ENCODE measurements at regions not wholly inside any gene's neighbourhood (a gene's known extent, or its start where the extent isn't known, plus 50 kb on each side); places are given as distances from the start of the nearest gene placed in this dataset.
A peak's percentile ranks its signal among the peaks of the same experiment; 100 is the strongest.

GRCh38 chr20:22836877-22837276 is 198.2 kb upstream of the SSTR4 start (continued):
- TF ChIP-seq, protein P1, sequence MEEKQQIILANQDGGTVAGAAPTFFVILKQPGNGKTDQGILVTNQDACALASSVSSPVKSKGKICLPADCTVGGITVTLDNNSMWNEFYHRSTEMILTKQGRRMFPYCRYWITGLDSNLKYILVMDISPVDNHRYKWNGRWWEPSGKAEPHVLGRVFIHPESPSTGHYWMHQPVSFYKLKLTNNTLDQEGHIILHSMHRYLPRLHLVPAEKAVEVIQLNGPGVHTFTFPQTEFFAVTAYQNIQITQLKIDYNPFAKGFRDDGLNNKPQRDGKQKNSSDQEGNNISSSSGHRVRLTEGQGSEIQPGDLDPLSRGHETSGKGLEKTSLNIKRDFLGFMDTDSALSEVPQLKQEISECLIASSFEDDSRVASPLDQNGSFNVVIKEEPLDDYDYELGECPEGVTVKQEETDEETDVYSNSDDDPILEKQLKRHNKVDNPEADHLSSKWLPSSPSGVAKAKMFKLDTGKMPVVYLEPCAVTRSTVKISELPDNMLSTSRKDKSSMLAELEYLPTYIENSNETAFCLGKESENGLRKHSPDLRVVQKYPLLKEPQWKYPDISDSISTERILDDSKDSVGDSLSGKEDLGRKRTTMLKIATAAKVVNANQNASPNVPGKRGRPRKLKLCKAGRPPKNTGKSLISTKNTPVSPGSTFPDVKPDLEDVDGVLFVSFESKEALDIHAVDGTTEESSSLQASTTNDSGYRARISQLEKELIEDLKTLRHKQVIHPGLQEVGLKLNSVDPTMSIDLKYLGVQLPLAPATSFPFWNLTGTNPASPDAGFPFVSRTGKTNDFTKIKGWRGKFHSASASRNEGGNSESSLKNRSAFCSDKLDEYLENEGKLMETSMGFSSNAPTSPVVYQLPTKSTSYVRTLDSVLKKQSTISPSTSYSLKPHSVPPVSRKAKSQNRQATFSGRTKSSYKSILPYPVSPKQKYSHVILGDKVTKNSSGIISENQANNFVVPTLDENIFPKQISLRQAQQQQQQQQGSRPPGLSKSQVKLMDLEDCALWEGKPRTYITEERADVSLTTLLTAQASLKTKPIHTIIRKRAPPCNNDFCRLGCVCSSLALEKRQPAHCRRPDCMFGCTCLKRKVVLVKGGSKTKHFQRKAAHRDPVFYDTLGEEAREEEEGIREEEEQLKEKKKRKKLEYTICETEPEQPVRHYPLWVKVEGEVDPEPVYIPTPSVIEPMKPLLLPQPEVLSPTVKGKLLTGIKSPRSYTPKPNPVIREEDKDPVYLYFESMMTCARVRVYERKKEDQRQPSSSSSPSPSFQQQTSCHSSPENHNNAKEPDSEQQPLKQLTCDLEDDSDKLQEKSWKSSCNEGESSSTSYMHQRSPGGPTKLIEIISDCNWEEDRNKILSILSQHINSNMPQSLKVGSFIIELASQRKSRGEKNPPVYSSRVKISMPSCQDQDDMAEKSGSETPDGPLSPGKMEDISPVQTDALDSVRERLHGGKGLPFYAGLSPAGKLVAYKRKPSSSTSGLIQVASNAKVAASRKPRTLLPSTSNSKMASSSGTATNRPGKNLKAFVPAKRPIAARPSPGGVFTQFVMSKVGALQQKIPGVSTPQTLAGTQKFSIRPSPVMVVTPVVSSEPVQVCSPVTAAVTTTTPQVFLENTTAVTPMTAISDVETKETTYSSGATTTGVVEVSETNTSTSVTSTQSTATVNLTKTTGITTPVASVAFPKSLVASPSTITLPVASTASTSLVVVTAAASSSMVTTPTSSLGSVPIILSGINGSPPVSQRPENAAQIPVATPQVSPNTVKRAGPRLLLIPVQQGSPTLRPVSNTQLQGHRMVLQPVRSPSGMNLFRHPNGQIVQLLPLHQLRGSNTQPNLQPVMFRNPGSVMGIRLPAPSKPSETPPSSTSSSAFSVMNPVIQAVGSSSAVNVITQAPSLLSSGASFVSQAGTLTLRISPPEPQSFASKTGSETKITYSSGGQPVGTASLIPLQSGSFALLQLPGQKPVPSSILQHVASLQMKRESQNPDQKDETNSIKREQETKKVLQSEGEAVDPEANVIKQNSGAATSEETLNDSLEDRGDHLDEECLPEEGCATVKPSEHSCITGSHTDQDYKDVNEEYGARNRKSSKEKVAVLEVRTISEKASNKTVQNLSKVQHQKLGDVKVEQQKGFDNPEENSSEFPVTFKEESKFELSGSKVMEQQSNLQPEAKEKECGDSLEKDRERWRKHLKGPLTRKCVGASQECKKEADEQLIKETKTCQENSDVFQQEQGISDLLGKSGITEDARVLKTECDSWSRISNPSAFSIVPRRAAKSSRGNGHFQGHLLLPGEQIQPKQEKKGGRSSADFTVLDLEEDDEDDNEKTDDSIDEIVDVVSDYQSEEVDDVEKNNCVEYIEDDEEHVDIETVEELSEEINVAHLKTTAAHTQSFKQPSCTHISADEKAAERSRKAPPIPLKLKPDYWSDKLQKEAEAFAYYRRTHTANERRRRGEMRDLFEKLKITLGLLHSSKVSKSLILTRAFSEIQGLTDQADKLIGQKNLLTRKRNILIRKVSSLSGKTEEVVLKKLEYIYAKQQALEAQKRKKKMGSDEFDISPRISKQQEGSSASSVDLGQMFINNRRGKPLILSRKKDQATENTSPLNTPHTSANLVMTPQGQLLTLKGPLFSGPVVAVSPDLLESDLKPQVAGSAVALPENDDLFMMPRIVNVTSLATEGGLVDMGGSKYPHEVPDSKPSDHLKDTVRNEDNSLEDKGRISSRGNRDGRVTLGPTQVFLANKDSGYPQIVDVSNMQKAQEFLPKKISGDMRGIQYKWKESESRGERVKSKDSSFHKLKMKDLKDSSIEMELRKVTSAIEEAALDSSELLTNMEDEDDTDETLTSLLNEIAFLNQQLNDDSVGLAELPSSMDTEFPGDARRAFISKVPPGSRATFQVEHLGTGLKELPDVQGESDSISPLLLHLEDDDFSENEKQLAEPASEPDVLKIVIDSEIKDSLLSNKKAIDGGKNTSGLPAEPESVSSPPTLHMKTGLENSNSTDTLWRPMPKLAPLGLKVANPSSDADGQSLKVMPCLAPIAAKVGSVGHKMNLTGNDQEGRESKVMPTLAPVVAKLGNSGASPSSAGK (IDR thresholded peaks at IDR 0.05), result peak; percentile 72
- TF ChIP-seq XRCC5 (IDR thresholded peaks at IDR 0.05; ENCODE audit: low read depth, low read length), result no peak
- no peak for TF ChIP-seq NFIC (IDR thresholded peaks at IDR 0.05)
- TF ChIP-seq, protein P2, sequence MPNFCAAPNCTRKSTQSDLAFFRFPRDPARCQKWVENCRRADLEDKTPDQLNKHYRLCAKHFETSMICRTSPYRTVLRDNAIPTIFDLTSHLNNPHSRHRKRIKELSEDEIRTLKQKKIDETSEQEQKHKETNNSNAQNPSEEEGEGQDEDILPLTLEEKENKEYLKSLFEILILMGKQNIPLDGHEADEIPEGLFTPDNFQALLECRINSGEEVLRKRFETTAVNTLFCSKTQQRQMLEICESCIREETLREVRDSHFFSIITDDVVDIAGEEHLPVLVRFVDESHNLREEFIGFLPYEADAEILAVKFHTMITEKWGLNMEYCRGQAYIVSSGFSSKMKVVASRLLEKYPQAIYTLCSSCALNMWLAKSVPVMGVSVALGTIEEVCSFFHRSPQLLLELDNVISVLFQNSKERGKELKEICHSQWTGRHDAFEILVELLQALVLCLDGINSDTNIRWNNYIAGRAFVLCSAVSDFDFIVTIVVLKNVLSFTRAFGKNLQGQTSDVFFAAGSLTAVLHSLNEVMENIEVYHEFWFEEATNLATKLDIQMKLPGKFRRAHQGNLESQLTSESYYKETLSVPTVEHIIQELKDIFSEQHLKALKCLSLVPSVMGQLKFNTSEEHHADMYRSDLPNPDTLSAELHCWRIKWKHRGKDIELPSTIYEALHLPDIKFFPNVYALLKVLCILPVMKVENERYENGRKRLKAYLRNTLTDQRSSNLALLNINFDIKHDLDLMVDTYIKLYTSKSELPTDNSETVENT (CRISPR knock-in tag; IDR thresholded peaks at IDR 0.05), result no peak
- TF ChIP-seq C11orf30 (IDR thresholded peaks at IDR 0.05; ENCODE audit: low read depth), result peak; percentile 93
- TF ChIP-seq STAT5B (CRISPR knock-in tag; IDR thresholded peaks at IDR 0.05), result no peak
- TF ChIP-seq ZNF780A (CRISPR knock-in tag; IDR thresholded peaks at IDR 0.05), result no peak
- TF ChIP-seq ZNF766 (CRISPR knock-in tag; conservative IDR thresholded peaks at IDR 0.05), result peak; percentile 68; the same call in 1 of the 2 replicates
- no peak for TF ChIP-seq MCM2 (IDR thresholded peaks at IDR 0.05; ENCODE audit: low read depth)
- no peak for TF ChIP-seq MCM5 (IDR thresholded peaks at IDR 0.05; ENCODE audit: low read depth)
- 0 out of 2 replicates have a peak, but pooled peaks have one; percentile 36 for TF ChIP-seq TEAD2 (tag; IDR thresholded peaks at IDR 0.05)
- TF ChIP-seq LCOR (CRISPR knock-in tag; IDR thresholded peaks at IDR 0.05), result no peak
- TF ChIP-seq FOXJ3 (CRISPR knock-in tag; IDR thresholded peaks at IDR 0.05), result no peak
- no peak for TF ChIP-seq ETV1 (tag; conservative IDR thresholded peaks at IDR 0.05; ENCODE audit: low read depth)

Measured in K562 (cell line).